COR-L47 (cell line): ENCODE measurements at regions not wholly inside any gene's neighbourhood (a gene's known extent, or its start where the extent isn't known, plus 50 kb on each side); places are given as distances from the start of the nearest gene placed in this dataset.

ENCODE experiments used
- DNase-seq: peaks from one replicate; lab custom pipeline; 2025; lab: John Stamatoyannopoulos, UW

DNA sequence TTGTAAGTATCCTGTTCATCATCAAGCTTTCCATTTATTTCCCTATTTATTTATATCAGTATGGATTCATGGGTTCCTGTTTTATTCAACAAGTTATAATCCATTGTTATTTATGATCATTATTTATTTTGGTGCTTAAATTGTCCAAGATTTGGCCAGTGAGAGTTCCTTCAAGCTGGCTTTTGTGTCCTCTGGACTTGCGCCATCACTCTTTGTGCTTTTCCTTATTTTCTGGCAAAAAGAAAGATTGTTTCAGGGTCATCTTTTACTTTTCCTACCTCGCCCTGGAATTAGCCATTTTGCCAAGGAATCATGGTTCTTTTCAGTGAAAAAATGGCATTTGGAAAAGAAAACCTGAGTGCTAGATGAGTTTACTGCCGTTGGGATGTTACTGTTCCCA is 193.4 kb downstream of the ADAMTS15 start:
- no peak for DNase-seq

DNA sequence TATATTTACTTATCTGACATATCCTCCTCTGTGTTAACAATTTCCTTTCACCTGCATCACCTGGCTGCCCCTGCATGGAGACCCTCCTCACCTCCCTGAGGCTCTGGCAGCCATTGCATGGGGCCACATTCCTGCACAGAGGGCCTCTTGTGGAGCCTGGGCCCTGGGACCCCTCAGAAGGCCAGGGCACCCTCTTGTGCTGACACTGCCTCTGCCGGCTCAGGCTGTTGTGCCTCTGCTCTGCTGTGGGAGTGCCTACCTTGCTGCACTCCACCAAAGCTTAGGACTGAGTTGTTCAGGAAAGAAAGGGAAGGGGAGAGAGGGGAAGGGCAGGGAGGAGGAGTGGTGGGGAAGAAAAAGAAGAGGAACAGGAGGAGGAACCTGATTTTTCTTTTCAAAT is 194.5 kb downstream of the ADAMTS15 start:
- DNase-seq: no peak

DNA sequence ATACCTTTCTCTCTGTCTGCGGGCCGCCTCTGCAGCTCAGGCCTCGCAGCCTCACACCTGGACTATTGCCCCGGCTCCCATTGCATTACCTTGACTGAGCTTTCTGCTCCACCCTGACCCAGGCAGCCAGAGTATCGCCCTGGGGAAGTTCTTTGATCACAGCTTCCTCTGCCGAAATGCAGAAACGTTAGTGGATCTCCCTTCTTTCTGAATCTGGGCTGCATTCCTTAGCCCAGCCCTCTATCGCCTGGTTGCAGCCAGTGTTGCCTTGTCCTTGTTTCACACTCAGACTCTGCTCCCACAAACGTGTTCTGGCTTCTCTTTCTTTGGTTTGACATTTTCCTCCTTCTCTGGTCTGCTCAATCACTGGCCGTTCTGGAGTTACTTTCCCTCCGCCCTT is 195.7 kb downstream of the ADAMTS15 start:
- DNase-seq: no peak

- DNase-seq: no peak
These were observed 196.9 kb downstream of the ADAMTS15 start for GRCh38 chr11:130645164-130645842.

- DNase-seq: no peak
These were observed 197.4 kb downstream of the ADAMTS15 start for GRCh38 chr11:130645843-130646197.

DNA sequence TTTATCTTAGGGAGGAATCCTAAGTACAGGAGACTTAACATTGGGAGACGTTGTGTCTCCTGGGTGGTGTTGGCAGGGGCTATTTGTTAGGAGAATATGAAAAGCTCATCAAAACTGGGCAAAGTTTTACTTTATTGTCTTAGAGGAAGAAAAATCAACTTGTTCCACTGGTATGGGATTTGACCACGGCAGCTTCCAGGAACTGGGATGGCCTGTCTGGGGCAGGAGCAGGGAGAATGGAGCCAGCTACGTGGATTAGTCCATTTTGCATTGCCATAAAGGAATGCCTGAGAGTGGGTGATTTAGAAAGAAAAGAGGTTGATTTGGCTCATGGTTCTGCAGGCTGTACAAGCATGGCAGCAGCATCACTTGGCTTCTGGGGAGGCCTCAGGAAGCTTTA is 198.4 kb downstream of the ADAMTS15 start:
- DNase-seq: no peak

GRCh38 chr11:130647371-130647770 is 198.9 kb downstream of the ADAMTS15 start:
- DNase-seq: no peak

DNA sequence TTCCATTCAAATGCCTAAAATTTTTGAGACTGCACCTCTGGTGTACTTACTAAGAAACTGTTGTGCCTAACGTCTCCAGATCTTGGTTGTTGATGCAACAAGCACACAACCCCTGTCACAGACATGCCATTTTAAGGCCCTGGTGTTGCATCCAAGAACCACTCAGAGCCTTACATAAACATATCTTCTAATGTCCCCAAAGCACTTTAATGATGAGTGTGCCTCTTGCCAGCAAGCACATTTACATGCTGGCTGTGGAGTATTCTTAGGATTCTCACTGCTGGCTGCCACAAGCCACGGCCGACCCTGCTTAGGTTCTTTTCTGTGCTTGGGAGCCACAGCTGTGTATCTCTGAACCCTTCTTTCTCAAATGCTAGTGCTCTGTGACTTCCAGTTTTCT is 201.4 kb downstream of the ADAMTS15 start:
- no peak for DNase-seq

GRCh38 chr11:130650456-130651030 is 202.1 kb downstream of the ADAMTS15 start:
- no peak for DNase-seq

GRCh38 chr11:130651066-130651855 is 202.8 kb downstream of the ADAMTS15 start:
- no peak for DNase-seq

DNA sequence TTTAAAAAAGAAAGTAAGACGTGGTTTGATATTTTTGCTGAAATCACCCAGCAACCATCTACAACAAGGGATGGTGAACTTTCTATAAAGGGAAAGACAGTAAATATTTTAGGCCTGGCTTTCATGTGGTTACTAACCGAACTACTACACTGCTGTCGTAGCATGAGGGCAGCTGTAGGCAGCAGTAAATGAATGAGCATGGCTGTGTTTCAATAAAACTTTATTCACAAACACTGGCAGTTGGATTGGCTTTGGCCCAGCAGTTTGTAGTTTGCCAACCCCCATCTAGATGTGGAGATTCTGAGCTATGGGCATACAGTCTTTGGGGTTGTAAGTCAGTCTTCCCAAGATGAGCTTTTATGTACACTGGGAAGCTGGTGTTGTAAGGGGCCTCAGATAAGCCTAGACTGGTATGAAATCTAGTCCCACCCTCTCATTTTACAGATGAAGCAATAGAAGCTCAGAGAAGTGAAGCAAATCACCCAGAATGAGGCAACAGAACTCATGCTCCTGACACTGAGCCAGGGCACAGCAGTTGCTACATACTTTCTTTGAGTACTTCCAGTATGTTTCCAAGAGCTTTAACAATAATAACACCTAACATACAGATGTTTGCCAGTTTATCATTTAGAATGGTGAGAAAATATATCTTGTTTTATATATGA is 204.4 kb downstream of the ADAMTS15 start:
- DNase-seq: no peak

- no peak for DNase-seq
These were observed 205.6 kb downstream of the ADAMTS15 start for GRCh38 chr11:130653838-130654636.

DNA sequence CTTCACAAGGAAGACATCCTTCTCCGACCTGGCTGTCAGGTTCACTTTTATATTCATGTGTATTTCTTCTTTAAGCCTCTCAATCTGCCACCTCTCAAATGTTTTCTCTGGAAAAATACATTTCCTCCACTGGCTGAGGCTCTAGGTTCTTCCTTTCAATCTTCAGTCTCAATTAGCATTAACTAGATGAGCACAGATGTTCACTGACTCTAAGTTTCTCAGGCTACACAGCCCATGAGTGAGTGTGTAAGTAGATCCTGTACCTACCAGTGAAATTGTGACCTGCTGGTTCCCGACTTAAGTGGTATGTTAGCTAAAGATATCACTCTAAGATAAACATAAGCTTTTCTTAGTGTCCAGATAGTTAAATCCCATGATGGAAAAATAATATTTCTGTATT is 206.9 kb downstream of the ADAMTS15 start:
- no peak for DNase-seq

- DNase-seq: no peak
These were observed 218.4 kb downstream of the ADAMTS15 start for GRCh38 chr11:130666781-130667251.

GRCh38 chr11:130668751-130669150 is 220.3 kb downstream of the ADAMTS15 start:
- no peak for DNase-seq

- DNase-seq: no peak
These were observed 221.8 kb downstream of the ADAMTS15 start for GRCh38 chr11:130670200-130670599.

GRCh38 chr11:130671801-130672700 is 223.6 kb downstream of the ADAMTS15 start:
- DNase-seq: peak; percentile 59

DNA sequence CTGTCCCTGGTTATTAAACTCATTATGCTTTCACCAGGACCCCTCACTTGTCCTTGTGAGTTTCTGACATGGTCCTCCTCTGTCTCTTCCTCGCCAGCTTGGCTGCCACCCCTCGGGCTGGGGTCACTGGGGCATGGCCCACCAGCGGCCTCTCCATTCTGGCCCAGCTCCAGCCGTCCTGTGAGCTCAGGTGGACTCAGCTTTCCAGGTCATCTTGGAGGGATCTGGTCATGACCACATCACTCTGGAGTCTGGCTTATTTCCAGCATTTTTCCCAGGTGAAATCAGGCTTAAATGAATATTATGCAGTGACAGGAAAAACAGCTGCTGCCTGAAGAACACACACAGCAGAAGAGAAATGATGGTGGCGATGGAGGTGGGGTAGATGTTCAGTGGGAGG is 224.5 kb downstream of the ADAMTS15 start:
- peak; percentile 4 for DNase-seq

GRCh38 chr11:130673698-130674097 is 225.3 kb downstream of the ADAMTS15 start:
- DNase-seq: no peak

GRCh38 chr11:130674686-130675308 is 226.4 kb downstream of the ADAMTS15 start:
- DNase-seq: no peak
